ENCODE measurements at regions not wholly inside any gene's neighbourhood (a gene's known extent, or its start where the extent isn't known, plus 50 kb on each side); places are given as distances from the start of the nearest gene placed in this dataset.

- intact Hi-C loops (cut with DNase I) = no loop called here
- no peak for DNase-seq (ENCODE audit: low spot score)
Measured at GRCh38 chr6:95230071-95230740, 347.1 kb upstream of the MANEA start.

DNA sequence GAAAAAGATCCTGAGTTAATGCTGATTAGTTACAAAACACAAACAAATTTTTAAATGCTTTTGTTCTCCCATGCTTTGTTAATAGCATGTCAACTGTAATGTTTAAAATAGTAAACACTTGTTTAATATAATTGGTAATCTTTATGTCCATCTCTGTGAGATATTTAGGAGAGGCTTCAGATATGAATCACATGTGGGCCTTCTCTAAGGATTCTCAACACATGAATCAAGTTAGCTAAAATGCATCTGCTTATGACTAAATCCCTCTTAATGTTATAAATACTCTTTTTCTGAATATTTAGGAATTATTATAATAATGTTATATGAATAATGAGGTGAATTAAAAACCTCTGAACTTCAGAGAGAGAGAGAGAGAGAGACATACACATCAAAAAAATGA lies 345.9 kb upstream of the MANEA start:
- intact Hi-C loops (cut with DNase I) = no loop called here
- DNase-seq (ENCODE audit: low spot score) = no peak

DNA sequence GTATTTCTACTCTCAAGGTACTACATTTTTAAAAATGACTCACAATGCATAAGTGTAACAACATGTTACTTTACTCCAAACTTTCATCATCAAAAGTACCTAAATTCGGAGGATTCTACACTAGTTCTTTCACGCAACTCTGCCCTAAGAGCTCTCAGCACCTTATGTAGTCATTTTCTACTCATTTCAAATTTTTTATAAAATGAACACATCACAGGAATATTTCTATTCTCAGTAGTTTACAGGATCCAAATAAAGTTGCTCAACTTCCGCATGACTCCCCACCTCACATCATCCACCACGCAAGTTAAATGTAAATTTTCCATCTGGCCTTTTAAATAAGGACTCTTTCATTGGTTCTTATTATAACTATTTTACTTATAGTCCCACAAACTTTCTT lies 344.9 kb upstream of the MANEA start:
- DNase-seq (ENCODE audit: low spot score) = no peak
- intact Hi-C loops (cut with DNase I) = no loop called here

- no peak for DNase-seq (ENCODE audit: low spot score)
- intact Hi-C loops (cut with DNase I) = no loop called here
Measured at GRCh38 chr6:95233879-95234278, 343.5 kb upstream of the MANEA start.

DNA sequence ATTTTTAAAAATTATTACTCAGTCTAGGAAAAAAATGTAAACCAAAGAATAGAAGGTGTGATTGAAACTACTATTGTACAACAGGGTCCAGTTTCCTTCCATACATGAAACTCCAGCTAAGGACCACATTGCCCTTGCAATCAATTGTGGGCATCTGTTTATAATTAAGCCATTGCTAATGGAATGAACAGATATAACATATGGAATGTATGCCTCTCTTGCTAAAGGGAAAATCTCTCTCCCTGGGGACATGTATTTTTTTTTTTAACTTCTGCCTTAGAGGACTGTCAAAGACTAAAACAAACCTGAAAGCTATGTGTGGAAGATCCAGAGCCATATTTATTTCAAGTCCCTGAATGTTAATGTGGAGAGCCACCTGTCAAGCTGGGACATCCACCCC lies 336.8 kb upstream of the MANEA start:
- intact Hi-C loops (cut with DNase I) = no loop called here
- DNase-seq (ENCODE audit: low spot score) = no peak

DNA sequence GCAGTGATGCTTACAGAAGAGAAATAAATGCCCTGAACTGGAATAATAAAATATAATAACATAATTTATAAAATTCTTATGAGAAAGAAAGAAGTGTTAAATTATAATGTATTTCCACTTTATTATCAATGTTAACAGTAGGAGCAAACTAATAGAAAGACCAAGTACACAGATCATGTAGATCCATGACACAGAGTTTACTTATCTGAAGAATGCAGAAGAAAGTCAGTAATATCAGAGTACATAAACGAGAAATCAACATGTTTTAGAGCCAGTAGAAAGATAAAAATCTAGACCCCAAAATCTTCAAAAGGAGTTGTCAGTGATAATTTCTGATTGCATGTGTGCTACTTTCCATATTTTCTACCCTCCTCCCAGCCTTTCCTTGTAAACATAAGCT lies 334.8 kb upstream of the MANEA start:
- intact Hi-C loops (cut with DNase I) = no loop called here
- DNase-seq (ENCODE audit: low spot score) = no peak

- intact Hi-C loops (cut with DNase I) = no loop called here
- no peak for DNase-seq (ENCODE audit: low spot score)
Measured at GRCh38 chr6:95243053-95243452, 334.3 kb upstream of the MANEA start.

- intact Hi-C loops (cut with DNase I) = no loop called here
- no peak for DNase-seq (ENCODE audit: low spot score)
Measured at GRCh38 chr6:95244751-95245150, 332.6 kb upstream of the MANEA start.

- intact Hi-C loops (cut with DNase I) = no loop called here
- DNase-seq (ENCODE audit: low spot score) = no peak
Measured at GRCh38 chr6:95248499-95248898, 328.8 kb upstream of the MANEA start.

GRCh38 chr6:95249175-95249574 lies 328.2 kb upstream of the MANEA start:
- intact Hi-C loops (cut with DNase I) = no loop called here
- no peak for DNase-seq (ENCODE audit: low spot score)

GRCh38 chr6:95249661-95250060 lies 327.7 kb upstream of the MANEA start:
- DNase-seq (ENCODE audit: low spot score) = no peak
- intact Hi-C loops (cut with DNase I) = no loop called here

DNA sequence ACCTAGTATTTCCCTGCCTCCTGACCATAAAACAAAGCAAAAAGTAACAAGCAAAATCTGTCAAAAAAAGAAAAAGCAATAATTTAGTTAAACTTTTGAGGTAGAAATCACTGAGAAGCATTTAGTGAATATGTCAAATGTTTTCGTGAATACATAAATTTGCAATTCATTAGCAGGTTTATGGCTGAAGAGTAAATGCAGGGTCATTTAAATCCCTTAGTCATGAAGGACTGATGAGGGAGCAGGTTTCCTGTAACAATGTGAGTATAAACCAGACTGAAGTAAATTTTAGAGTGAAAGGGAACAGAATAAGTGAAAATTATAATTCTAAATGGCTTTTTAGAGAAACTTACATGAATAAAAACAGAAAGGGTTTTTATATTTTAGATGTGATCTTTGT lies 313.5 kb upstream of the MANEA start:
- DNase-seq (ENCODE audit: low spot score) = no peak
- intact Hi-C loops (cut with DNase I) = no loop called here

DNA sequence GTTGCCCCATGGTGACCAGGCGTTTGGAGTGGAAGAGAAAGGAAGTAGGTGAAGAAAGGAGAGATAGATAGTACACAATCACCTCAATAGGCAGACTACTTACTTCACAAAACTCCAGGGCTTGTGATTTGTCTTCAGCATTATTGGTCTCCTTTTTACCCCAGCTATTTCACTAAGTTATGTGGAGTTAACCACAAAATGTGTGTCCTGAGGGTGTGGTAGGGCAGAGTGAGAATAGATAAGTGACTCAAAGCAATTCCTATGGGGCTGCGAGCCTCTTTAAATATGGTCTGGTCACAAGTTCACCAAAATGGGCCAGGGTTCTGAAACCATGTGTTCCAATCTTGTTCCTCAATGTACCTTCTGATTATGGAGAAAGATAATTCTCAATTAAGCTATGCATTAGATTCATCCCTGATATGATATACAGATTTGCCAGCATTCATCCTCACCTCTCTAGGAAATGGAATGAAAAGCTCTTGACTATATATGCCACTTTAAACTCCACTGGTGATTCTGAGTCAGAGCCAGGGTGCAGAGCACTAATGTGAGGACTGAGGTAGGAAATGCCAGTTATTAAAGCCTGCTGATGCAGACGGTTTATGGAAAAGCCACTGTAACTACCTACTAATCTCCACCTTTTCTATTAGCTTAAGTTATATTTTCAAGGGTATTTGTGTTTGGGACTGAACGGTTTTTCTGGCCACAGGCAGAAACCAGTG lies 310.6 kb upstream of the MANEA start:
- DNase-seq (ENCODE audit: low spot score) = no peak
- intact Hi-C loops (cut with DNase I) = no loop called here

- intact Hi-C loops (cut with DNase I) = no loop called here
- DNase-seq (ENCODE audit: low spot score) = no peak
Measured at GRCh38 chr6:95274686-95275235, 302.6 kb upstream of the MANEA start.

DNA sequence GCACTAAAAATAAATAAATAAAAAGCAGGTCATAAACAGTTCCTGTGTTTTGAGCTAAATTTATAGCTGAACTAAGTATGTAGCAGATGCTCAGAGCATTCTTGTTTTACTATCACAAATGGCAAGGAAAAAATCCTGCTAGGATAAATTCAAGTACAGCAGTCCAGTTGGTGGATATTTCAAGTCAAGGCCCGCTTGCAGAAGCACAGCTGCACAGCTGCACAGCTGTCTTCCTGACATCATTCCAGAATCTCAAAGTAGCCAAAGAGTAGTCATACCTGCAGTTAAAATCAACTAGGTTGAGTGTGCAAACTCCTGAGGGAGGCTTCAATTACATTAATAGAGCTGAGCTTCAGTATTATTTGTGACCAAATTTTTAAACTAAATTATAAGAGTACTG lies 297.7 kb upstream of the MANEA start:
- intact Hi-C loops (cut with DNase I) = no loop called here
- DNase-seq (ENCODE audit: low spot score) = no peak

GRCh38 chr6:95280686-95281273 lies 296.6 kb upstream of the MANEA start:
- no peak for DNase-seq (ENCODE audit: low spot score)
- intact Hi-C loops (cut with DNase I) = no loop called here

DNA sequence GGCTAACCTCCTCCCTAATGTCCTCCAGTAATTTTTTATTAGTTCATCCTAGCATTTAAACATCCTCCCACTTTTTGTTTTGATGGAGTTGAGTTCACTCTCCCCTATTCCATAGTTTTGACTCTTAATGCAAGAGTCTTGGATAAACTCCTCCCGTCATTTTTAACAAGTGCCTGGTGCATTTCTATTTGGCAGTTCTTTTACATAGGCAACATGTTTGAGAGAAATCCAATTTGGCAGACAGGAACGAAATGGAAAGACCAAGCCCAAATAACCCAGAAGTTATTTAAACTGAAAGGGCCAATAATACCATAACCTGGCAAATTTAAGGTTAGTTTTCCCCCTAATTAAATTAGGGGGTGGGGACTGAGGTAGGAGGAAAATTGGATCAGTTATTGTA lies 291.5 kb upstream of the MANEA start:
- intact Hi-C loops (cut with DNase I) = no loop called here
- no peak for DNase-seq (ENCODE audit: low spot score)

- intact Hi-C loops (cut with DNase I) = no loop called here
- DNase-seq (ENCODE audit: low spot score) = no peak
Measured at GRCh38 chr6:95286874-95287273, 290.5 kb upstream of the MANEA start.

DNA sequence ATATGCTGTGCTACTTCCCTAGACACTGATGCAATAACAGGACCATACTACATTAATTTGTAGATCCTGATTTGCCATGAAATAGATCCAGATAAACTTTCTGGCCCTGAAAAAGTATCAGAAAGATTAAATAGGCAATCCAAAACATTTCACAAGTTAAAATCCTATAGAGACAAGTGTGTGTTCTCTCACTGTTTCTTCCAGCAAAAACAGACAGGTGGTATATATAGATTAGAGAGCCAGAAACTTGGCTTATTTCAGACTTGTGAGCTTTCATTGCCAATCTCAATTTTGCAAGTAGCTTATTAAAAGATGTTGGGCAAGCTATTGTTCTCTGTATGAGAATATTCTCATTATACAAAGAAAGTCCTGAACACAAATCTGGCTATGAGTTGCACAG lies 289.1 kb upstream of the MANEA start:
- intact Hi-C loops (cut with DNase I) = no loop called here
- no peak for DNase-seq (ENCODE audit: low spot score)

DNA sequence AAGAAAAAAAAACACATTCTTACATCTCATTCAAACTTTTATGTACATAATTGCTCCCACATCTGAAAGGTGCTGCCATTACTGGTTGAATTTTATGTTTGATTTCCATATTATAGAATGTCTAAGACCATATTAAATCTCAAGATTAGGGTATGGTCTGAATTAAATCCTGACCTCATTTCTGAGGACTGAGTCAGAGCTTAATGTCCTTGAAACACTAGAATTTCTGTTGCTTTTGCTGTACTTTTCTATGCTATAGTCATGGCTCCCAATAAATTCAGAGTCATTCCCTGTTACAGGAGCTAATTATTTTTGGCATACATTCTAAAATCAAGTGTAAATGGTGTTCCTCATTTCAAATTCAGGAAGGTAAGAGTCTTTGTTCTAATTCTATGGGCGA lies 285.3 kb upstream of the MANEA start:
- intact Hi-C loops (cut with DNase I) = no loop called here
- DNase-seq (ENCODE audit: low spot score) = no peak

DNA sequence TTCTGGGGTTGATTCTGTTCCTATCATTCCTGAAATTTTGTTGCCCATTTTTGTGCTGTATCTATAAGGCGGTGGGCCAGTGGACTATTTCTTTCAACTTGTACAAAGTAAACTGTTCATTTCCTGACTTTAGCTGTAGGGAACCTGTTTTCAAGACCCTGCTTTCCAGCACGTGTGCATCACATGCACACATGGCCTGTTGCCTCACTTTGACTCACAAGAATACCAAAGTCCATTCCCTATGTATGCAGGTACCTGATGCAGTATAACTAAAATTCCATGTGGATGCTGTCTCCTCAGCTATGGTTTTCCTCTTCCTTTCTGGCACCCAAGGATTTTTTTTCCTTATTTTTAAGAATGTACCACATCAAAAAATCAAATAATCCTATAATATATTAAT lies 284.1 kb upstream of the MANEA start:
- intact Hi-C loops (cut with DNase I) = no loop called here
- no peak for DNase-seq (ENCODE audit: low spot score)
